H1 (cell line): ENCODE measurements at regions not wholly inside any gene's neighbourhood (a gene's known extent, or its start where the extent isn't known, plus 50 kb on each side); places are given as distances from the start of the nearest gene placed in this dataset.

Experiments used
- CEBPB ChIP-seq: IDR thresholded peaks from 2 replicates; pipeline ENCODE4 v1.6.1; 2012; ENCODE audit warnings: low read depth, low read length
- CTCF ChIP-seq, 3 experiments: IDR thresholded peaks; 1 replicate in 2 of 3; 2 replicates in 1 of 3; pipeline versions ENCODE4 v1.5.1 to v1.6.1; 2011; ENCODE audit warnings: low read length in 3 of 3, mild to moderate bottlenecking in 3 of 3, inconsistent platforms in 2 of 3, low read depth in 1 of 3, moderate library complexity in 1 of 3; ENCODE audit not compliant: insufficient read depth in 1 of 3; ENCODE audit errors: control extremely low read depth in 1 of 3
- JUND ChIP-seq: IDR thresholded peaks from 2 replicates; pipeline ENCODE4 v1.6.1; 2011; ENCODE audit warnings: mild to moderate bottlenecking, improper control_type of control experiment, low read length
- POLR2A ChIP-seq, 2 experiments: IDR thresholded peaks; 1 replicate in 1 of 2; 2 replicates in 1 of 2; pipeline ENCODE4 v1.6.1; 2011; ENCODE audit warnings: low read depth in 2 of 2, low read length in 2 of 2, mild to moderate bottlenecking in 2 of 2; ENCODE audit errors: control extremely low read depth in 1 of 2

- TF ChIP-seq CEBPB (no peak), POLR2A (IDR thresholded peaks at IDR 0.05; ENCODE audit: control extremely low read depth in 1 of 2, low read depth in 2 of 2, low read length in 2 of 2) (no peak), JUND (no peak), CTCF (IDR thresholded peaks at IDR 0.05; ENCODE audit: control extremely low read depth in 1 of 3, insufficient read depth in 1 of 3, low read depth in 1 of 3, low read length in 3 of 3) (no peak)
Measured at GRCh38 chr1:82644186-82644915, 843.6 kb downstream of the ADGRL2 start.
